ENCODE measurements at regions not wholly inside any gene's neighbourhood (a gene's known extent, or its start where the extent isn't known, plus 50 kb on each side); places are given as distances from the start of the nearest gene placed in this dataset.

DNA sequence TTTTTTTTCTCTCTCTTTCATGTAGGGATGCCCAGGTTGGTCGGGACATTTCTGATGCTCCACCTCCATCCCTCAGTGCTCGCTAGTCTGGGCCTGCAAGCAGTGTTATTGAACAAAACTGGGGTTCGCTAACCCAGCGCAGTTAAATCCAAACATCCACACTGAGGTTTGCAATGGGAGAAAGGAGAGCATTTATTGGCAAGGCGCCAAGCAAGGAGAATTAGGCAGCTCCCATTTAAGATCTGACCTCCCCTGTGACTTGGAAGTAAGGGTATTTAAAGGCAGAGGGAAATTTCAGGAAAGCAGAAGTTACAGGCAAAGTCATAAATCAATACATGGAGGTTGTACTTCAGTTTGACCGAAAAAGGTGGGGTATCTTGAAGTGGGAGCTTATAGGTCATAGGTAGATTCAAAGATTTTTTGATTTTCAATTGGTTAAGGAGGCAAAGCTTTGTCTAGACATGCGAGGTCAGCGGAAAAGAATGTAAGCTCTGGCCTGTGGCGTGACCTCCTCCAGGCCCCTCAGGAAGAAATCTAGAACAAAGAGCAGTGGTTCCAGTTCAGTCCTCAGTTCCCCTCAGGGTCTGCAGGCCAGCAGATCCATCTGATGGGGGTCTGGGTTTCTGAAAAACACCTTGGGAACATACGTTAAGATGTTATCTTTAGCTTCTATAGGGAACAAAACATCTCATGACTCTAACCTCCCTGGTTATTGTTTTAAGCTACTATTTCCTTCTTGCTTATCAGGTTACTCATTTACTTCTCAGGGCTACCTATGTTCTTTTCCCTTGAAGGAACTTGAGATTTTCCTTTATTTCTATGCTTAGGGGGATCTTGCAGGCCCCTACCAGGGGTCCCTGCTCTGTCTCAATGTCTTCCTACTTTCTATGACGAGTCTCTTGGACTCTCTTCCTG lies 66.0 kb upstream of the KIF16B start:
- Histone ChIP-seq H3K27ac (ENCODE audit: low read depth, low read length) (no peak overlapping the region), H3K9me3 (ENCODE audit: insufficient read depth in 2 of 2, low read depth in 1 of 2, low read length in 1 of 2) (no peaks in the 10 kb centered on the region), H3K23me2 (ENCODE audit: low read depth, low read length) (no peaks in the 10 kb centered on the region), H3K14ac (ENCODE audit: insufficient read length) (no peak overlapping the region), H2BK15ac (ENCODE audit: low read length) (no peak overlapping the region), H3K56ac (replicated peaks; ENCODE audit: insufficient read length, low read depth, low read length) (no peak overlapping the region), H3K27me3 (replicated peaks in 1 of 4; ENCODE audit: control insufficient read depth in 3 of 4, extremely low read depth in 1 of 4, insufficient read depth in 3 of 4, low read length in 3 of 4) (no peaks in the 10 kb centered on the region), H3K4ac (replicated peaks; ENCODE audit: insufficient read length, low read depth, low read length) (no peak overlapping the region), H3K36me3 (ENCODE audit: control insufficient read depth in 2 of 4, insufficient read depth in 4 of 4, low read length in 3 of 4) (no peaks in the 10 kb centered on the region), H3K4me2 (ENCODE audit: insufficient read depth in 1 of 2, low read depth in 2 of 2, low read length in 2 of 2) (no peak overlapping the region), H4K5ac (ENCODE audit: insufficient read length, low read depth, low read length) (no peak overlapping the region), H2AFZ (ENCODE audit: low read length) (no peak overlapping the region), H4K20me1 (replicated peaks in 1 of 2; ENCODE audit: control insufficient read depth in 1 of 2, insufficient read depth in 2 of 2, low read length in 2 of 2) (no peaks in the 10 kb centered on the region), H2BK20ac (ENCODE audit: low read length) (no peak overlapping the region), H3K23ac (ENCODE audit: insufficient read length) (no peak overlapping the region), H3K79me2 (ENCODE audit: control insufficient read depth in 1 of 2, insufficient read depth in 2 of 2, low read length in 2 of 2) (no peaks in the 10 kb centered on the region), H3K4me1 (replicated peaks in 1 of 4; ENCODE audit: control insufficient read depth in 3 of 4, insufficient read depth in 4 of 4, low read length in 3 of 4) (no peaks in the 10 kb centered on the region), H3K18ac (ENCODE audit: extremely low read depth, low read length) (no peak overlapping the region), H2AK5ac (ENCODE audit: low read depth, low read length) (no peak overlapping the region), H2BK12ac (ENCODE audit: low read depth, low read length) (no peak overlapping the region), H3K4me3 (ENCODE audit: extremely low read depth in 1 of 4, insufficient read depth in 2 of 4, low read depth in 3 of 4, low read length in 4 of 4) (no peak overlapping the region), H3K9ac (replicated peaks in 1 of 4; ENCODE audit: extremely low read depth in 1 of 4, low read depth in 3 of 4, low read length in 3 of 4) (no peak overlapping the region), H3K79me1 (ENCODE audit: low read depth, low read length) (no peaks in the 10 kb centered on the region), H2BK120ac (replicated peaks; ENCODE audit: low read depth, low read length) (no peak overlapping the region), H4K8ac (ENCODE audit: extremely low read depth, insufficient read depth, low read length) (no peak overlapping the region), H2BK5ac (ENCODE audit: low read depth, low read length) (no peak overlapping the region), H4K91ac (replicated peaks; ENCODE audit: insufficient read length, low read length) (no peak overlapping the region)
- no peak for FAIRE-seq
- WGBS, 2 experiments (ENCODE audit: extremely low coverage in 1 of 2, insufficient coverage in 1 of 2, insufficient read length in 1 of 2, insufficient replicate concordance in 2 of 2, low coverage in 1 of 2, low lambda C conversion rate in 2 of 2, missing lambda C conversion rate in 1 of 2) = 92% methylated on average over 11 of the region's 11 CpGs; no CpG with 5 or more reads in 1 of the 2 experiments
- TF ChIP-seq MAFK (IDR thresholded peaks at IDR 0.05; ENCODE audit: low read depth, low read length) (no peak), SUZ12 (IDR thresholded peaks at IDR 0.05; ENCODE audit: low read length) (no peak), GTF2F1 (IDR thresholded peaks at IDR 0.05; ENCODE audit: borderline replicate concordance, low read depth, low read length) (no peak), RXRA (IDR thresholded peaks at IDR 0.05; ENCODE audit: insufficient read depth, low read depth, low read length) (no peak), RAD21 (IDR thresholded peaks at IDR 0.05 in 1 of 2, conservative IDR thresholded peaks at IDR 0.05 in 1 of 2; ENCODE audit: low read depth in 2 of 2, low read length in 2 of 2) (no peak), BRCA1 (IDR thresholded peaks at IDR 0.05; ENCODE audit: low read depth, low read length) (no peak), SAP30 (IDR thresholded peaks at IDR 0.05; ENCODE audit: insufficient read depth, insufficient replicate concordance, low read length) (no peak), FOSL1 (IDR thresholded peaks at IDR 0.05; ENCODE audit: insufficient read depth, low read depth, low read length) (no peak), RBBP5 (IDR thresholded peaks at IDR 0.05; ENCODE audit: borderline replicate concordance, low read depth, low read length) (no peak), POLR2A (IDR thresholded peaks at IDR 0.05; ENCODE audit: control extremely low read depth in 1 of 2, low read depth in 2 of 2, low read length in 2 of 2) (no peak), CBX8 (IDR thresholded peaks at IDR 0.05; ENCODE audit: borderline replicate concordance, low read depth, low read length) (no peak)
- CTCF ChIA-PET (ENCODE audit: partially characterized antibody) = interaction anchor here (0.9 to 1.3 kb wide), 2 partner anchors 27 to 65 kb away, joined by 3 read pairs; no protein-coding TSS in a partner anchor
- POLR2A ChIA-PET (ENCODE audit: partially characterized antibody) = no interaction called here
- no peak for DNase-seq (ENCODE audit: low read depth in 1 of 2, low spot score in 2 of 2)
